Sigmoid colon (tissue), 4 donors: ENCODE measurements at regions not wholly inside any gene's neighbourhood (a gene's known extent, or its start where the extent isn't known, plus 50 kb on each side); places are given as distances from the start of the nearest gene placed in this dataset.
"Not testable (repeated sequence)": the region's sequence is repeated elsewhere in the genome, so short reads cannot be mapped to it uniquely, and the experiment has no call there.

Experiments used
- CTCF ChIP-seq, 4 experiments: fragments of 450-650 bp in 3 of 4; fragments of 200-600 bp in 1 of 4; IDR thresholded peaks; one replicate each; pipeline ENCODE4 v1.5.1; 2016 to 2019; ENCODE audit warnings: antibody characterized with exemption in 4 of 4, mild to moderate bottlenecking in 3 of 4, moderate library complexity in 2 of 4
- EP300 ChIP-seq, 4 donors: sonication (generic); formaldehyde crosslinking; IDR thresholded peaks; one replicate each; pipeline ENCODE4 v1.6.1; 2017; ENCODE audit warnings: antibody characterized with exemption in 4 of 4

GRCh38 chr7:150087478-150087877, 213.7 kb downstream of the ATP6V0E2 start:
- not testable (repeated sequence) for TF ChIP-seq CTCF, EP300 (IDR thresholded peaks at IDR 0.05)
